ENCODE measurements at regions not wholly inside any gene's neighbourhood (a gene's known extent, or its start where the extent isn't known, plus 50 kb on each side); places are given as distances from the start of the nearest gene placed in this dataset.

DNA sequence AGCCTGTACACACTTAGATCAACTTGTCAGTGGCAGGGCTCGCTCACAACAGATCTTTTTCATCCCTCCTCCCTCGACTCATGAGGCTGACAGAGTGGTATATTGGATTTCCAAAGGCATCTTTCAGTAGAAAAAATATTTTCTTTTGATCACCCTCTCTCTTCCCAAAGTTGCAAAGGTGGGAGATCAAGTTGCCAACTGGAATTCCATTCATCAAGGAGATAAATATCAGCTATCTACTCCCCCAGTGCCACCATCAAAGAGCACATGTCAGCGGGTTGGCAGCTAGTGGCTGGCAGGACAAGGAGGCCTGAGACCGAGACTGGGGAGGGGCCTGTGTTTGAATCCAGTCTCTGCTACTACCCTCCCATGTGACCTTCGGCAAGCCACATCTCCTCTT is 539.7 kb upstream of the CDH11 start:
- no peak for DNase-seq (ENCODE audit: low read depth in 2 of 3, low spot score in 1 of 3)

DNA sequence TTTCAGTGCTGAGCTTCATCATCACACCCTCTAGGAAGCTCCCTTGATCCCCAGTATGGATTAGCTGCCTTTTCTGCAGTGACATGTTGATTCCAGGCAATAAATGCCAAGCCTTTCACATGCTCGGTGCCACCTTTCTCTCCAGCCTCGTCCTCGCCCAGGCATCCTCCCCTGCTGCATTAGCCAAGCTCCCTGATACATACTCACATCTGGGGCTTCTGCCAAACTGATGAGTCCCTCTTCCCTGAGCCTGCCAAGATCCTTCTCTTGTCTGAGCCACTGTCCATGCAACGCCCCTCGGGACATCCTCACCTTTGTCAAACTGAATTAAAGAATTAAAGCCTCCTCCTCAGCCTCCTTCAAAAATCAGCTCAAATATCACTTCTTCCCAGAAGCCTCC is 538.5 kb upstream of the CDH11 start:
- no peak for DNase-seq (ENCODE audit: low read depth in 2 of 3, low spot score in 1 of 3)

DNA sequence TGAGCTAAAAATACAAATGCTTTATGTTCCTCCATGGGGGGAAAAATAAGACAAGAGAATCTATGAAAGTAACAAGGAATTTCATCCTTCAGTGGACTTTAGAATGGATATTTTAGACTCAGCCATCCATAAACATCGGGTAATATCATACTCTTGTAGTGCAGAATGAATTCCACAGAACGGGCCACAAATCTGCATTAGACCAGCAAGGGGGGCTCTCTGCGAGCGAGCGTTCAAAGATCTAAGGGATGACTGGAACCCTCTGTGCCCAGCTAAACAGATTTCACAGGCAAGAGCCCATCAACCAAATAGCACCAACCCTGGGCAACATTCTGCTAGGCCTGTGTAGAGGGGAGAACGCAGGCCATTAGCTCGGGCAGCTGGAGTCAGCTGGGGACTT is 537.9 kb upstream of the CDH11 start:
- DNase-seq (ENCODE audit: low read depth in 2 of 3, low spot score in 1 of 3) = no peak

DNA sequence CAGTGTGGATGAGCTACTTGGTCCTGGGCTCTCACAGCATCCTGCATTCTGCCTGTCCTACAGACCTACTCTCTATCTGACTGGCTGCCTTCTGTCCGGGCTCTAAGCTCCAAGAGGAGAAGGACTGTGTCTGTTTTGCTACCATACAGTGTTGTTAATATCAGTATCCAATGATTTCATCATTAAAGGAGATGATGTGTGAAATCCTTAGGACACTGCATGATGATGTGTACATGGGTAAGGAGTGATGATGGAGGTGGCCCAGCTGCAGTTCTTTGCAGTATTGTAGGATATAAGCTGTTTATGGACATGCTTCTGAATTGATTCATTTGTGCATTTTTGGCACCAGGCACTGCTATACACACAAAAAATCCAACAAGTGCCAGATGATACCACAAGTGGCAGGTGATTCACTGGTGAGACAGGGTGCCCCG is 536.9 kb upstream of the CDH11 start:
- no peak for DNase-seq (ENCODE audit: low read depth in 2 of 3, low spot score in 1 of 3)

DNA sequence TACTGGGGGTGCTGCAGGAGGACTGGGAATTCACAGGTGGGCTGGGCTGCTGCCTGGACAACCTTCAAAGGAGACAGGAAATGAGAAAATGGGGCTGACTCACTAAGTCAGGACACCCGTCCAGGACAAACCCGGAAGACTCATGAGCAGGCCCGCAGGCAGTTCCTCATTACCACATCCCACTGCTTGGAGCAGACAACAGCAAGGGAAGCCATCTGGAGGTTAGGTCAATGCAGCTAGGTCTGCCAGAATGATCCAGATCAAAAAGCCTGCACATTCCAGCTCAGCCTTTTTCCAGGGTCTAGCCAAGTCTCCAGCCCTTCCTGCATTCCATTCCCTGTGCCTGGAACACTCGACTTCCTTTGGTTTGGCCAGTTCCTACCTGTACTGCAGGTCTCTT is 536.5 kb upstream of the CDH11 start:
- no peak for DNase-seq (ENCODE audit: low read depth in 2 of 3, low spot score in 1 of 3)

DNA sequence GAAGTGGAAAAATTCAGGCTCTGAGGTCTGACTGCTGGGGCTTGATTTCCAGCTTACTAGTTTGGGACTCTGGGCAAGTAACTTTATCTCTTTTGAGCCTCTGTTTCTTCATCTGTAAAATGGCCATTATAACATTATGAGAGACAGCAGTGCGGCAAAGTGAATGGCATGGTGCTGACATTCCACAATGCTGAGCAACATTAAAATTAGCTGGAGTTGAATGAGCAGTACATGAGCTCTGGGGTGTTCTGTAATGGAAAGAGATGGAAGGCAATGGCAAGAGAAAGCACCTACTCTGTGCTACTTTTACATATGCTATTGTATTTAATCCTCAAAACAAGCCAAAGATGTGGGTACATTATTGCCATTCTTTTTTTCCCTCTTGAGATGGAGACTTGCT is 535.7 kb upstream of the CDH11 start:
- DNase-seq (ENCODE audit: low read depth in 2 of 3, low spot score in 1 of 3) = no peak

DNA sequence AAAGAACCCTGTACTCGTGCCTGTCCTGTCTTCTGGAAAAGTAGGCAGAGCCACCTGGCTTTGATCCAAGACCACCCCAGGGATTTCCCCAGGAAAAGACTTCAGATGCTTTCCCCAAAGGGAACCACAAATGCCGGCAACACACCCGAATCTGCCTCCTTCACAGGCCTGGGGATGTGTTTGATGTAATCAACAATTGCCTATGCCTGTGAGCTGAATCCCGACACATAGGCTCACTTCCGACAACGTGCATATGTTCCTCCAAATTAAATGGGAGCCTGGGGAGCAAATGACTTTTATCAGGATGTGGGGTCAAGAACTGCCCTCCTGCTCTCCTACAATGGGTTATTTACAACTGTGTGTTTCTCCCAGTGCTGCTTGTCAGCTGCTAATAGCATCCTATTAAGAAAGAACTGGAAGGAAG is 535.2 kb upstream of the CDH11 start:
- no peak for DNase-seq (ENCODE audit: low read depth in 2 of 3, low spot score in 1 of 3)

DNA sequence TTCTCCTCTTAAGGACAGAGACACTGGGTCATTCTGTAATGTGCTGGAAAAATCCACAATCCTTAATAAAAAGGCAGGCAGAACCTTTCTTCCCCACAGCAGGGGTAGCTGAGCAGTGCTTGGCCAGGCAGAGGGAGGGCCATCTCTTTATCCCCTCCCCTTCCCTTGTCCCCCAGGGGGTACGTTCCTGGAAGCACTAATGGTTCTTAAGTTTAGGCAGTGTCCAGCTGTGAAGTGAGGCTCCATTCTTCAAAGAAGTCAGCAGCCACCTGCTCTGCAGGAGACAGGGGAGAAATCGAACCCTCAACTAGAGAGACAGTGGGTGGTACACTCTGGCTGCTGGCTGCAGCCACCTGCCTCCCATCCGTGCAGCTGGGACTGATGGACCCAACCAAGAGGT is 533.9 kb upstream of the CDH11 start:
- no peak for DNase-seq (ENCODE audit: low read depth in 2 of 3, low spot score in 1 of 3)

DNA sequence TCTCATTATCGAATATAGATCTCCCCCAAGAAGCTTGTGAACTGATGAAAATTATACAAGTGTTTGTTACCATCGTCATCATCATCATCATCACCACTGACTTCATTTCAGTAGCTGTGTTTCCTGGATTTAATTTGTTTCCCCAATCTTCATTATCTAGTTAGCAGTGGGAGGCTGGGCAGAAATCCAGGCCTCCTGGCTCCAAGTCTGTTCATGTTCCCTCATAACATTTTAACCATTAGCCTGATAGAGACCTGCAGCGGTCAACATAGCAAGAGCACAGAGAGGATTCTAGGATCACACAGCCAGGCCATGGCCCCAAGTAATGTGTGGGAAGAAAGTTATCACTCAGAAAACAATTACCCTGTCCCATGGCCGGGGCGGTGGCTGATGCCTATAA is 526.2 kb upstream of the CDH11 start:
- no peak for DNase-seq (ENCODE audit: low read depth in 2 of 3, low spot score in 1 of 3)

DNA sequence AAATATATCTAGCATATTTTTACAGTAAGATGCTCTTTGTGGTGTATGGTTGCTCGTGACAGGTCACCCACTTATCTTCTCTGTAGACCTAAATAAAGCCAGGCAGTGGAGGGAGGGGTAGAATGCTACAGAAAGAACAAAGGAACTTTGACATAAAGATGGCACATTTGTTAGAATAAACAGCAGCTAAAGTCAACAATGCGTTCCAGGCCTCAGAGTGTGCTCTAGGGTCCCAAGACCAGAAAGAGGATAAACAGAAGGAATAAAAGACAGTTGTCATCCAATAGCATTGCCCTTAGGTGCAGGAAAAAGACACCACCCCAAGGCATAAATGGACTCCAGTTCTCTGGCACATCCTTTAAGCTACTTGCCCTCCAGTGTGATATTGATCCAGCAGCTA is 523.0 kb upstream of the CDH11 start:
- no peak for DNase-seq (ENCODE audit: low read depth in 2 of 3, low spot score in 1 of 3)

DNA sequence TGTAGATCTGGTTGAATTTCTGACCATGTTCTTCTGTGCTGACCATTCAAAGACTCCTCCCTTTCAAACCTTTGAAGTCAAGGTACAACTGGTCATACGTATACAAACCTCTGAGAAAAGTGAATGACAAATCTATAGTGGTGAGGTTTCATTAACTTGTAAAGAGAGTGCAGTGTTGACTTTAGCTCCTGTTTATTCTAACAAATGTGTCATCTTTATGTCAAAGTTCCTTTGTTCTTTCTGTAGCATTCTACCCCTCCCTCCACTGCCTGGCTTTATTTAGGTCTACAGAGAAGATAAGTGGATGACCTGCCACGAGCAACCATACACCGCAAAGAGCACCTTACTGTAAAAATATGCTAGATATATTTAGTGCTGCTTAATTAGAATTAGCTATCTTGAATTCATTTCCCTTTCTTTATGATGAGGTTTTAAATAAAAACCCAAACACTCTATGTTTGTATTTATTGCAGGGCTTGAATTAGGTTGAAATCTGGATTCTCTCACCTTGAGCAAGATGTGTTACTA is 520.0 kb upstream of the CDH11 start:
- DNase-seq (ENCODE audit: low read depth in 2 of 3, low spot score in 1 of 3) = no peak

DNA sequence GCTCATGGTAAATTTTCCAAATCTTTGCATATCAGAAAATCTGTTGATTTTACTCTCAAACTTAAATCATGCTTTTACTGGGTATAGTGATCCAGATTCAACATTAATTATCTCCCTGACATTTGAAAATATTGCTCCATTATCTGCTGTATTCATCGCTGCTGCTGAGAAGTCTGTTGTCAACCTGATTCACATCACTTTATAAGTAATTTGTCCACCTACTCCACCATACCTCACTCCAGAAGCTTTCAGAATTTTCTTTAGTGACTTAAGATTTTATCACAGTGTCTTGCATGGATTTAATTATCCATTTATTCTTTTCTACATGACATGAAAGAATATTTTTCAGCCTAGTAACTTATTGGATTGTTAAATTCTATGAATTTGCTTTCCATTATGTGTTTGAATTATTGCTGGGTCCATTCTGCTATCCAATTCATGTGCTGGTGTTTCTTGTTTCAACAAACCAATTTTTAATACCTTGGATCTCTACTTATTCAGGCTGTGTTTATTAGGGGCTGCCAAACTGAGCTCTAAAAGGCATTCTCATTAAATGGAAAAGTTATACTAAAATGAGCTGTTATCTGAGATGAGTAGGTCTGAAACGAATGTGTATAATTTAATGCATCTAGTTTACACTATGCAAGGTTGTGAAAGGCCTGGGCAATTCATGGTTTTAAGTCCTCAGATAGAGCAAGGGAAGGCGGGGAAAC is 519.3 kb upstream of the CDH11 start:
- no peak for DNase-seq (ENCODE audit: low read depth in 2 of 3, low spot score in 1 of 3)

DNA sequence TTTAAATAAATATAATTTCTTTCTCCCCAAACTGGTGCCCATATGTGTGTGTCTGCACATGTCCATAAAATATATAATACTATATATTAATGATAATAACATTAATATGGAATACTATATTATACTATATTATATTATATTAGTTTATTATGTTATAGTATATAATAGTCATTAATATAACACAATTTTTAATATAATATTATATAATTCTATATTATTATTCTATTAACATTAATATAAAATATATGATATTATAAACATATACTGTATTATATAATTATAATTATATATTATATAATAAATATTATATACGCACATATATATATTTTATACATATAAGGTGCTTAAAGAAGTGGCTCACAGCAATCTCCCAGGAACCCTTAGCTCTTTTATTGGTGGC is 513.0 kb upstream of the CDH11 start:
- DNase-seq (ENCODE audit: low read depth in 2 of 3, low spot score in 1 of 3) = no peak

DNA sequence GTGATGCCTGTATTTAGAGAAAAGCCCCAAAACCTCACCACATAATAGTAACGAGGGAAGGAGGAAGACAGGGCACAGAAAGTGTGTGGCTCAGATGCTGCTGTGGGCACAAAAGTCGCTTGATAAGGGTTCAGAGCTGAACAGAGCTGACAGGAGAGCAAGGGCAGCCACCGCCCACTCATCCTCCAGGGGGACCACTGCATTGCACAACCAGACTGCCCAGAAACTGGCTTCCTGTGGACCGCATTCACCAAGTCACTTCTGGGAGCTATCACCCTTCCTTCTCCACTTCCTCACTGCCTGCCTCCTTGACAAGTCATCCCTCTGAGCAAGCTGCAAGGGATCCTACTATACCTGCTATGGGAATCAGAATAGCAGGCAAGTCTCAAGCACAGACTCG is 512.4 kb upstream of the CDH11 start:
- no peak for DNase-seq (ENCODE audit: low read depth in 2 of 3, low spot score in 1 of 3)

DNA sequence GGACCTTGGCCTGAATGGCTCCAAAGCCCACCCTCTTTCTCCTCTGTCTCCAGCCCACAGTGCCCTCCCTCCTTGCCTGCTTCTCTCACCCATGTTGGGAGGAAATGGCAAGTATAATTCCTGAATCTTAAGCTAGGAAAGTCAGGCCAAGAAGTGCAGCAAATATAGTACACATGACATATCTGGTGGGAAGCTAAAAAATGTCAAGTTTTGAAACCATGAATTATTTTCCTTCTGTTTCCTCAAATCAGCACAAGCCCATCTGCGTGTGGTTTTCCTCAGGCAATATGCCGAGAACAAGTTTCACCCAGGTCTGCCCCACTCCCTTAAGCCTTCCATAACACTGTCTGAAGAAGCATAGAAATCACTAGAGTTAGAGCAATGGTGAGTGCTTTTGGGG is 502.8 kb upstream of the CDH11 start:
- DNase-seq (ENCODE audit: low read depth in 2 of 3, low spot score in 1 of 3) = no peak

DNA sequence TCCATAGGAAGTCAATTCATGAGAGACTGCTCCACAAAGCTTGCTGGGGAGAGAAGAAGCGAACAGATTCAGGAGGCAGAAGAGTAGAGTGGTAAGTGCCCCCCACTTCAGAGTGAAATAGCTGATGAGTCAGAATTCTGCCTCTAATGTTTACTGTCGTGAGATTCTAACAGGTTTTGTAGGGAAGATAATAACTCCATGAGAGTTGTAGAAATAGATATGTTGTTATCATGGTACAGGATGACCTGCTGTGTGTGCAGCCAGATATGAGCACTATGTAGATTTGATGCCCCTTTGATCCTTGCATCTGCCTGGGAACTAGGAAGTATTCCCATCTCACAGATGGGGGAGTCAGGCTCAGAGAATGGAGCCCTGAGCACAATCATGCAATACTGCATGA is 502.4 kb upstream of the CDH11 start:
- no peak for DNase-seq (ENCODE audit: low read depth in 2 of 3, low spot score in 1 of 3)

DNA sequence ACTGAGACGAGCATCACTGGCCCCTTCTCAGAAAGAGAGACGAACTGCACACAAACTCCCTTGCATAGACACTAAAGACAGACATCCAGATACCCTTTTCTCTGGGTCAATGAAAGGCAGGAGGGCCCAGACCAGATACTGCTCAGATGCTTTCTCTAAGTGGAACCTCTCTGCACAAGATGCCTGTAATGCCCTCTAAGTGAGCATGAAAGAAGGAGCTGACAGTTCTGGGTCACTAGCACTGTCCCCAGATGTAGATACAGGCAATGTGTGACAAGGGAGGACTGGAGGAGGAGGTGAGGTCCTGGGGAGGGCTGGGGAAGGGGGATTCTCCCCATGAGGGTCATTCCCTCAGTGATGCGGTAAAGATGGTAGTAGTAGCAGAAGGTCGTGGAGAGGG is 501.0 kb upstream of the CDH11 start:
- DNase-seq (ENCODE audit: low read depth in 2 of 3, low spot score in 1 of 3) = no peak

DNA sequence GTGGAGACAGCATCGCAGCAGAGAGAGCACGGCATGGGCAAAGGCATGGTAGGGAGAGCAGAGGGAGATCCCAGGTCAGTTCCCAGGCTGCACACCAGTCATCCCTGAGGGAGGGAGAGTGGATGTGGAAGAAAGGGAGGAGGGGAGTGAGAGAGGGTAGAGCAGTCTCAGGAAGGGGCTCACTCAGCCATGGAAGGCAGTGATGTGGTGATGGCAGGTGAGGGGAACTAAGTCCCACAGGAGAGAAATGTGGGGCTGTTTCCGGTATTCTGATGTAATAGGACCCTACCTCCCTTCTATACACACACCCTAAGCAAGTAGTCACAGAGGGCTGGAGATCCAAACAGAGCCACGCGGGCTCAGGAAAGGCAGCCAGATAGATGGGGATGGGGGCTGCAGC is 500.3 kb upstream of the CDH11 start:
- DNase-seq (ENCODE audit: low read depth in 2 of 3, low spot score in 1 of 3) = no peak

DNA sequence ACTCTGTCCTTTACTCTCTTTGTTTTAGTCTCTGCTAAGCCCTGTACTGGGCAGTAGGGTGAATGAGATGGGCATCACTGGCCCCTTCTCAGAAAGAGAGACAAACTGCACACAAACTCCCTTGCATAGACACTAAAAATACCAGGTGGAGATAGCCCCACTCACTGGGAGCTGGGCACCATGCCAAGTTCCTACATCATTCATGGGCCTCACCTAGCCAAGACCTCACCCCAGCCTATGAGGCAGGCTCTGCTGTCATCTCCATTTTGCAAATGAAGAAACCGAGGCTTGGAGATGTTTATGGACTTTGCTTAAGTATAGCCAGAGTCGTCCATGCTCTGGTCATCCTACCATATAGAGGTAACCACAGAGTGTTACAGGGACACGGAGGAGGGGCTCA is 499.8 kb upstream of the CDH11 start:
- DNase-seq (ENCODE audit: low read depth in 2 of 3, low spot score in 1 of 3) = no peak

DNA sequence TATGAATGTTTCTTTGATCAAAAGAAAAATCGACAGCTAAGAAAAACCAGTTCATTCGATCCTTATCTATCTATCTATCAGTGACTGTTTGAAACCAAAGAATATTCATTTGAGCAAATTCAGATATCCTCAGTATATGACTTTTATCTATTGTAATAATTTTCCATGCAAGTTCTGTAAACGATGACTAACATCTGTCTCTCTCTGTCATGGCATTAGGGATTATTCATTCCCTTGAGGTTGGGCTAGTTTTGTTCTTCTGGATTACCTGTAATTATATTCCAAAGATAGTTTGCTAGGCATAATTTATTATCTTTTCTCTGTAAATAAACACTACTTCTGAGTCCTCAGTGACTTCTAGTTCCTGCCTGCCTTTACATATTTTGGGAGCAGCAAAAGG is 497.7 kb upstream of the CDH11 start:
- DNase-seq (ENCODE audit: low read depth in 2 of 3, low spot score in 1 of 3) = no peak

DNA sequence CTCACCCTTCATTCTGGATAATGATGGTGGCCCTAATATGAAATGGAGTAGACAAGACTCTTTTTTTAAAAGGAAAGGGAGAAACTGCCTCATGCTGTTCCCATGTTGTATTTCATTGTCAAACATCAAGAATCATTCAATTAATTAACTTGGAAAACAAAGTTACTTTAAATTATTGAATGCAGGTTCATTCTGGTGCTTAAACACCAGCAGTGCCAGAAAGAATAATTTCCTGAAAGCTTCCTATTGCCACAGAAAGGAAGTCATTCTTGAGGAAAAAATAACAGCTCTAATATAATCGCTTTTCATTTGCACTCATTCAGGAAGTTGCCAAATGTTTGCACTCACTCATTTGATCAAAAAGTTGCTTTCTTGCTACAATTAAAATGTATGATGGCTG is 497.1 kb upstream of the CDH11 start:
- no peak for DNase-seq (ENCODE audit: low read depth in 2 of 3, low spot score in 1 of 3)

DNA sequence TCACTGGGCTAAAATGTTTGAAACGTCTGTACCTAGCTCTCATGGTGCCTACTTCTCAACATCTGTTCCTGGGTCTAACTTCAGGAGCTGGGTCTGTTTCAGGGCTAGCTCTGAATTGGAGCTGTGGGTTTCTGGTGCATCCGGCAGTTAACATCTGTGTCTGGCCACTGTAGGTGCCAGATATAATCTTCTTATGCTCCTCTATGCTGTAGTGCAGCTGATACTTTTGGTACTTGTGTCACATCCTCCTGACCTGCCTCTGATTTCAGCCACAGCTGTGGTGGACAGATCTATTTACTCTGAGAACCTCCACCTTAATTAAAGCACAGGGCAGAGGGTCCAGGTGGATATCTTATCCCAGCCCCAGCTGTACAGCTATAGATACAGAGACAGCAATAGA is 496.5 kb upstream of the CDH11 start:
- DNase-seq (ENCODE audit: low read depth in 2 of 3, low spot score in 1 of 3) = no peak

DNA sequence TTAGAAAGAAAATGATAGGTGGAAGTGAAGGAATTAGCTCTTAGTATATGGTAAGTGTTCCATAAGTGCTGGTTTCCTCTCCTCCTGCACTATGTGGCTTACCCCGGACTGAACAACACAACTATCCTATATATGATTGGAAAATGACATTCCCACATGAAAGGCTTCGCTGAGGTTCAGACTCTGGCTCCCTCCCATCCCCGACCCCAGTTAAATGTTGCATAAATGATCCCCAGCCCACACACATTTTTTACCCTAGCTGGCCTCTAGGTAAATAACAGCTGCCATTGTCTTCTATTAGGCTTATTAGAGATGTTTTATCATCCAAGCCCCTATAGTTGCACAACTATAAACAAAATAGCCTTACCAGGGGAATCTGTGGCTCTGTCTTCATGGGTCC is 495.6 kb upstream of the CDH11 start:
- no peak for DNase-seq (ENCODE audit: low read depth in 2 of 3, low spot score in 1 of 3)

DNA sequence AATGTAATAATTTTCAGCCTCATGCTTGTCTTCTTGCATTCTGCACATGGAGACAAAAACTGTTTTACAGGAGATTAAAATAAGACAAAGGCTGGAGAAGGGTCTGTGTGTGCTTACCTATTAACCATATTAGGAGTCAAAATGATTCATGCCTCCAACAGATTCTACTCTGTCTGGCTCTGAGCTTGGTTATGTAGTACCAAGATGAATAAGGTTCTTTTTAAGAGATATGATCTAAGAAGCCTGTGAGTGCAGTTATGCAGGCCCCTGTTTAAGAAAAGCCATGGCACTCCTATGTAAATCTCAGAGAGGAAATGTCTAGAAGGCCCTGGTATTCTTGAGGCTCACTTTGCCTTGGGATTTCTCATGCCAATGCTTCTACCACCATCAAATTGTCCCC is 486.6 kb upstream of the CDH11 start:
- no peak for DNase-seq (ENCODE audit: low read depth in 2 of 3, low spot score in 1 of 3)
